A549 (cell line): ENCODE measurements at regions not wholly inside any gene's neighbourhood (a gene's known extent, or its start where the extent isn't known, plus 50 kb on each side); places are given as distances from the start of the nearest gene placed in this dataset.

Experiments
- ATAC-seq, 2 experiments: fragments of 200-7000 bp in 1 of 2; fragments of >200 bp in 1 of 2; cut with Nextera tagmentation in 1 of 2; cut with Tn5 transposase in 1 of 2; 3 replicates each; pipeline versions ENCODE4 v1.8.0 to v1.9.1; 2018 to 2020; ENCODE audit warnings: mild to moderate bottlenecking in 1 of 2, moderate library complexity in 1 of 2
- CTCF ChIA-PET: fragments of 300-600 bp; sonication (Branson Sonifier 250); formaldehyde crosslinking; extraction: SDS; loops from one replicate; lab custom pipeline; 2021; ENCODE audit warnings: antibody characterized with exemption, inconsistent platforms; lab: Yijun Ruan, JAX
- POLR2A ChIA-PET: fragments of 350-600 bp; formaldehyde crosslinking; extraction: SDS; loops from one replicate; lab custom pipeline; 2021; ENCODE audit warnings: antibody characterized with exemption, inconsistent platforms; lab: Yijun Ruan, JAX
- DNase-seq, 2 experiments: peaks; one replicate each; pipeline versions ENCODE4 v3.0.0 to v3.0.0-alpha.2; 2011 to 2016; ENCODE audit warnings: low read depth in 1 of 2, low spot score in 1 of 2
- FAIRE-seq: peaks from 2 replicates; lab custom pipeline; 2011; peaks lifted over from hg19 to GRCh38; lab: Jason Lieb, UNC
- H3K27ac ChIP-seq, 2 experiments: fragments of >200 bp; sonication (Bioruptor Twin); formaldehyde crosslinking; 3 replicates each; pipeline ENCODE4 v1.5.1; 2016 to 2017
- H3K4me1 ChIP-seq: fragments of >200 bp; sonication (Bioruptor Twin); formaldehyde crosslinking; 3 replicates; pipeline ENCODE4 v1.6.1; 2016
- H3K4me2 ChIP-seq: fragments of >200 bp; sonication (Bioruptor Twin); formaldehyde crosslinking; 3 replicates; pipeline ENCODE4 v1.6.1; 2016
- H3K4me3 ChIP-seq: fragments of >200 bp; sonication (Bioruptor Twin); formaldehyde crosslinking; 3 replicates; pipeline ENCODE4 v1.5.1; 2016
- H3K9me3 ChIP-seq: fragments of >200 bp; sonication (Bioruptor Twin); formaldehyde crosslinking; 3 replicates; pipeline ENCODE4 v1.6.1; 2016
- BHLHE40 ChIP-seq: IDR thresholded peaks from 2 replicates; pipeline ENCODE4 v1.6.1; 2012; ENCODE audit warnings: low read depth, low read length, inconsistent platforms
- CHD2 ChIP-seq: fragments of 150-350 bp; IDR thresholded peaks from 2 replicates; pipeline ENCODE4 v1.6.1; 2014; ENCODE audit warnings: low read length; ENCODE audit not compliant: partially characterized antibody
- EHF ChIP-seq: fragments of 250-450 bp; sonication (Bioruptor Pico); IDR thresholded peaks from 2 replicates; pipeline ENCODE4 v1.5.0; 2020; ENCODE audit warnings: mild to moderate bottlenecking
- EHMT2 ChIP-seq: fragments of 200-600 bp; sonication (generic); IDR thresholded peaks from 2 replicates; pipeline ENCODE4 v1.6.1; 2016; ENCODE audit warnings: antibody characterized with exemption, low read depth, mild to moderate bottlenecking, moderate library complexity
- ESRRA ChIP-seq: fragments of 150-350 bp; IDR thresholded peaks from 2 replicates; pipeline ENCODE4 v1.6.1; 2014; ENCODE audit warnings: mild to moderate bottlenecking, low read length, borderline replicate concordance
- FOSB ChIP-seq: fragments of 250-450 bp; sonication (Bioruptor Pico); IDR thresholded peaks from 2 replicates; pipeline ENCODE4 v1.5.0; 2020; ENCODE audit warnings: mild to moderate bottlenecking, moderate library complexity
- HDAC2 ChIP-seq: fragments of 200-600 bp; sonication (generic); IDR thresholded peaks from 2 replicates; pipeline ENCODE4 v1.6.1; 2016
- HOXA7 ChIP-seq: fragments of 250-450 bp; sonication (Bioruptor Pico); IDR thresholded peaks from 2 replicates; pipeline ENCODE4 v1.5.0; 2020; ENCODE audit warnings: mild to moderate bottlenecking, moderate library complexity
- KDM5A ChIP-seq: fragments of 200-600 bp; sonication (generic); IDR thresholded peaks from 2 replicates; pipeline ENCODE4 v1.6.1; 2016; ENCODE audit warnings: antibody characterized with exemption, mild to moderate bottlenecking
- MAFK ChIP-seq: fragments of 450-650 bp; IDR thresholded peaks from 2 replicates; pipeline ENCODE4 v1.6.1; 2014; ENCODE audit not compliant: partially characterized antibody
- MAZ ChIP-seq: fragments of 150-350 bp; IDR thresholded peaks from 2 replicates; pipeline ENCODE4 v1.6.1; 2014; ENCODE audit warnings: antibody characterized with exemption, low read depth, low read length, borderline replicate concordance
- MYC ChIP-seq: IDR thresholded peaks from 2 replicates; pipeline ENCODE4 v1.6.1; 2012; ENCODE audit warnings: mild to moderate bottlenecking, inconsistent platforms, low read length, improper control_type of control experiment, borderline replicate concordance
- NR3C1 ChIP-seq: fragments of >200 bp; sonication (Bioruptor Twin); formaldehyde crosslinking; IDR thresholded peaks from 3 replicates; pipeline ENCODE4 v1.6.1; 2017
- PBX3 ChIP-seq: IDR thresholded peaks from 2 replicates; pipeline ENCODE4 v1.6.1; 2012
- RCOR1 ChIP-seq: fragments of 150-350 bp; IDR thresholded peaks from 2 replicates; pipeline ENCODE4 v1.6.1; 2014; ENCODE audit warnings: antibody characterized with exemption, low read length, low read depth
- RNF2 ChIP-seq: fragments of 200-600 bp; sonication (generic); IDR thresholded peaks from 2 replicates; pipeline ENCODE4 v1.6.1; 2016; ENCODE audit warnings: low read depth, mild to moderate bottlenecking, antibody characterized with exemption, moderate library complexity, borderline replicate concordance
- SMC3 ChIP-seq: fragments of >200 bp; sonication (Bioruptor Twin); formaldehyde crosslinking; IDR thresholded peaks from 3 replicates; pipeline ENCODE4 v1.6.1; 2018; ENCODE audit warnings: inconsistent platforms
- USF2 ChIP-seq: fragments of 450-650 bp; IDR thresholded peaks from 2 replicates; pipeline ENCODE4 v1.6.1; 2014; ENCODE audit warnings: antibody characterized with exemption
- WGBS: methylation state at CpG from one replicate; pipeline ENCODE4 v1.1.6; 2017; ENCODE audit errors: missing lambda C conversion rate; 5-methylcytosine and 5-hydroxymethylcytosine counted together
- TF ChIP-seq, protein P1 (sequence below): IDR thresholded peaks from 2 replicates; pipeline ENCODE4 v1.6.1; 2012; ENCODE audit warnings: low read depth, borderline replicate concordance
- TF ChIP-seq, protein P2 (sequence below): IDR thresholded peaks from 2 replicates; pipeline ENCODE4 v1.6.1; 2012
- TF ChIP-seq, protein P3 (sequence below): fragments of 200-600 bp; sonication (generic); IDR thresholded peaks from 2 replicates; pipeline ENCODE4 v1.6.1; 2016; ENCODE audit warnings: antibody characterized with exemption, mild to moderate bottlenecking, moderate library complexity

DNA sequence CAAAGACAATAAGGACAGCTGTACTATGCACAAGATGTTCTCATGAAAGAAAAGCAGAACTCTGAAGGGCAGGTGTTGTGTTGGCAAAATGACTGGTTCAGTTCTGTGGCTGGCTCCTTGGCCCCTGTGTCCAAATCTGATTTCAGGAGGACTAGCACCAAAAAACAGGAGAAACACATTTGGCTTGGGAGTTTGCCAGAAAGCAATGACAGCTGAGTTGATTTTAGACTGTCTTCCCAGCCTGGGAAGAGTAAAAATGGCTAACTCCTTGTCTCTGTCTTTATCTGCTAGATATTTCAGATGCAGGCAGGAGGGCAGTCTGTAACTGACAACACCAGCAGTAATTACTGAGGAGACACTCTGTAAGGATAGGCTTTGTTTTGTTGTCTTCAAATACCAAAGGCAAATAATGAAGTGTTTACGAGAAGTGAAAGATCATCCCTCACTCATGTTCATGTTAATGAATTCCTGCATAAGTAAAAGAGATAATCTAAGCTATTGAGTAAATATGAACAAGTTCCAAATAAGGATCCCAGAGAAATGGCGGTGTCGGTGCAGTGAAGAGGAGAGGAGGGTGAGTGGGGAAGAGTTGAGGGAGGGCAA, 989.0 kb downstream of the CDH11 start:
- H3K4me3 ChIP-seq: no peak overlapping the region
- ATAC-seq (no peak), DNase-seq (no peak), FAIRE-seq (no peak)
- 23% methylated on average over 3 of the region's 3 CpGs for WGBS
- POLR2A ChIA-PET: no interaction called here
- no peak for TF ChIP-seq EHF (CRISPR knock-in tag)
- TF ChIP-seq, protein P1, sequence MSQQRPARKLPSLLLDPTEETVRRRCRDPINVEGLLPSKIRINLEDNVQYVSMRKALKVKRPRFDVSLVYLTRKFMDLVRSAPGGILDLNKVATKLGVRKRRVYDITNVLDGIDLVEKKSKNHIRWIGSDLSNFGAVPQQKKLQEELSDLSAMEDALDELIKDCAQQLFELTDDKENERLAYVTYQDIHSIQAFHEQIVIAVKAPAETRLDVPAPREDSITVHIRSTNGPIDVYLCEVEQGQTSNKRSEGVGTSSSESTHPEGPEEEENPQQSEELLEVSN: no peak
- TF ChIP-seq NR3C1: no peak
- no peak for TF ChIP-seq HDAC2
- no peak for TF ChIP-seq MAZ
- TF ChIP-seq BHLHE40: no peak
- TF ChIP-seq KDM5A: no peak
- no peak for TF ChIP-seq SMC3
- no peak for TF ChIP-seq FOSB (CRISPR knock-in tag)
- no peak for TF ChIP-seq MAFK
- TF ChIP-seq USF2: no peak
- TF ChIP-seq CHD2: no peak
- no peak for TF ChIP-seq PBX3
- TF ChIP-seq, all 56 proteins: peak for 0
- Histone ChIP-seq H3K4me2 (no peak overlapping the region), H3K27ac (no peak overlapping the region), H3K9me3 (no peaks in the 10 kb centered on the region), H3K4me1 (no peaks in the 10 kb centered on the region)
- CTCF ChIA-PET: no interaction called here

DNA sequence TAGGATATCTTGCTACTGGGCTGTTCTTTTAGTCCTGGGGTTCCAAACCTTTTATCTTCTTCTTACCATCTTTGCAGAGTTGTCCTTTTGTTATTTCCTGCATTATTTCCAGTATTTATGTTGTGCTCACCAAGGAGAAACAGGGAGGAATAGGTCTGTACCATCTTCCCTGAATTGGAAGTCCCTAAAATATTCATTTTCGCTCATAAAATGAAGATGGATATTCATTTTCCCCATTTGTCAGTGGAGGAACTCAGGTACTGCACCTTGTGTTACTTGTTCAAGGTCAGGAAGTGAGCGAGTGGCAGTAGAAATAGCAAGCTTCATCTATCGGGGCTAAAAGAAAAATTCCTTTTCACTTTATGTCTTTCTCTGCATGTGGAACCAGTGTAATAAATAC, 989.7 kb downstream of the CDH11 start:
- Histone ChIP-seq H3K4me3 (no peak overlapping the region), H3K27ac (no peak overlapping the region), H3K4me1 (no peaks in the 10 kb centered on the region), H3K9me3 (no peaks in the 10 kb centered on the region), H3K4me2 (no peak overlapping the region)
- ChIA-PET CTCF (no interaction called here), POLR2A (no interaction called here)
- no peak for ATAC-seq
- WGBS: 45% methylated on average over 3 of the region's 3 CpGs
- TF ChIP-seq ESRRA: no peak
- no peak for TF ChIP-seq RNF2
- TF ChIP-seq, protein P2, sequence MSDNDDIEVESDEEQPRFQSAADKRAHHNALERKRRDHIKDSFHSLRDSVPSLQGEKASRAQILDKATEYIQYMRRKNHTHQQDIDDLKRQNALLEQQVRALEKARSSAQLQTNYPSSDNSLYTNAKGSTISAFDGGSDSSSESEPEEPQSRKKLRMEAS: no peak
- no peak for TF ChIP-seq RCOR1
- TF ChIP-seq NR3C1: no peak
- TF ChIP-seq, protein P3, sequence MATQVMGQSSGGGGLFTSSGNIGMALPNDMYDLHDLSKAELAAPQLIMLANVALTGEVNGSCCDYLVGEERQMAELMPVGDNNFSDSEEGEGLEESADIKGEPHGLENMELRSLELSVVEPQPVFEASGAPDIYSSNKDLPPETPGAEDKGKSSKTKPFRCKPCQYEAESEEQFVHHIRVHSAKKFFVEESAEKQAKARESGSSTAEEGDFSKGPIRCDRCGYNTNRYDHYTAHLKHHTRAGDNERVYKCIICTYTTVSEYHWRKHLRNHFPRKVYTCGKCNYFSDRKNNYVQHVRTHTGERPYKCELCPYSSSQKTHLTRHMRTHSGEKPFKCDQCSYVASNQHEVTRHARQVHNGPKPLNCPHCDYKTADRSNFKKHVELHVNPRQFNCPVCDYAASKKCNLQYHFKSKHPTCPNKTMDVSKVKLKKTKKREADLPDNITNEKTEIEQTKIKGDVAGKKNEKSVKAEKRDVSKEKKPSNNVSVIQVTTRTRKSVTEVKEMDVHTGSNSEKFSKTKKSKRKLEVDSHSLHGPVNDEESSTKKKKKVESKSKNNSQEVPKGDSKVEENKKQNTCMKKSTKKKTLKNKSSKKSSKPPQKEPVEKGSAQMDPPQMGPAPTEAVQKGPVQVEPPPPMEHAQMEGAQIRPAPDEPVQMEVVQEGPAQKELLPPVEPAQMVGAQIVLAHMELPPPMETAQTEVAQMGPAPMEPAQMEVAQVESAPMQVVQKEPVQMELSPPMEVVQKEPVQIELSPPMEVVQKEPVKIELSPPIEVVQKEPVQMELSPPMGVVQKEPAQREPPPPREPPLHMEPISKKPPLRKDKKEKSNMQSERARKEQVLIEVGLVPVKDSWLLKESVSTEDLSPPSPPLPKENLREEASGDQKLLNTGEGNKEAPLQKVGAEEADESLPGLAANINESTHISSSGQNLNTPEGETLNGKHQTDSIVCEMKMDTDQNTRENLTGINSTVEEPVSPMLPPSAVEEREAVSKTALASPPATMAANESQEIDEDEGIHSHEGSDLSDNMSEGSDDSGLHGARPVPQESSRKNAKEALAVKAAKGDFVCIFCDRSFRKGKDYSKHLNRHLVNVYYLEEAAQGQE: no peak
- TF ChIP-seq HOXA7 (CRISPR knock-in tag): no peak
- TF ChIP-seq MYC: no peak
- TF ChIP-seq EHMT2: no peak
- no peak for TF ChIP-seq CHD2
- DNase-seq: no peak
- FAIRE-seq: no peak
